Left ventricle myocardium inferior (tissue), 1 donor: ENCODE measurements at regions not wholly inside any gene's neighbourhood (a gene's known extent, or its start where the extent isn't known, plus 50 kb on each side); places are given as distances from the start of the nearest gene placed in this dataset.

ENCODE experiments used
- DNase-seq: peaks from one replicate; pipeline ENCODE4 v3.0.0-alpha.2; 2020
- H3K27ac ChIP-seq: fragments of 200-600 bp; replicated peaks from 2 replicates; pipeline ENCODE4 v1.8.0; 2021
- H3K27me3 ChIP-seq: fragments of 200-600 bp; 2 replicates; pipeline ENCODE4 v1.8.0; 2021; ENCODE audit warnings: low read depth
- H3K36me3 ChIP-seq: fragments of 200-600 bp; 2 replicates; pipeline ENCODE4 v1.8.0; 2021
- H3K4me1 ChIP-seq: fragments of 200-600 bp; 2 replicates; pipeline ENCODE4 v1.8.0; 2021
- H3K4me3 ChIP-seq: fragments of 200-600 bp; 2 replicates; pipeline ENCODE4 v1.8.0; 2021; ENCODE audit warnings: mild to moderate bottlenecking, moderate library complexity
- H3K9me3 ChIP-seq: fragments of 200-600 bp; replicated peaks from 2 replicates; pipeline ENCODE4 v1.8.0; 2021
- intact Hi-C: fragments of 100-400 bp; cut with micrococcal nuclease; formaldehyde crosslinking; loops from one replicate; pipeline ENCODE4 v1.11.0; 2022
- TF ChIP-seq, protein P1 (sequence below): fragments of 200-600 bp; IDR thresholded peaks from 2 replicates; pipeline ENCODE4 v1.8.0; 2021; ENCODE audit warnings: antibody characterized with exemption, mild to moderate bottlenecking, borderline replicate concordance
- donor health status: DM: no; HTN: yes; CAD: no; lungs with severe emphysema.

DNA sequence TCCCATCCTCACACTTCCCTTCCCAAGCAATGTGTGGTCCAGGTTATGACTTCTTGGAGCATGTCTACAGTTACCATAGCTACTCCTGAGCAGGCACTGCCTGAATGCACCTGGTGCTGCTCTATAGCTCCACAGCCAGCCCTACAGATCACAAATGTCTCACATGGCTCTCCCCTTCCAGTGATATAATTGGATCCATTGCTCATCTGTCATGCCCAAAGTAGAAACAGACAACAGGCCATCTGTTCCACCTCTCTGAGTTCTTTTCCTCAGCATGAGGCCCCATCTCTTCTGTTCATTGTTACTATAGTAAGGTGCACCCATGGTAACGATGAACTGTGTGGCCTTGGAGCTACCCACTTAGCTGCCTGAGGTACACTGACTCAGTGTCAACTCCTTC is 320.3 kb upstream of the ZC3H12C start:
- Histone ChIP-seq H3K4me1 (no peaks in the 10 kb centered on the region), H3K9me3 (no peaks in the 10 kb centered on the region), H3K36me3 (no peaks in the 10 kb centered on the region), H3K4me3 (no peak overlapping the region), H3K27ac (no peak overlapping the region), H3K27me3 (no peaks in the 10 kb centered on the region)
- no peak for DNase-seq
- intact Hi-C loops, result no loop called here
- TF ChIP-seq, protein P1, sequence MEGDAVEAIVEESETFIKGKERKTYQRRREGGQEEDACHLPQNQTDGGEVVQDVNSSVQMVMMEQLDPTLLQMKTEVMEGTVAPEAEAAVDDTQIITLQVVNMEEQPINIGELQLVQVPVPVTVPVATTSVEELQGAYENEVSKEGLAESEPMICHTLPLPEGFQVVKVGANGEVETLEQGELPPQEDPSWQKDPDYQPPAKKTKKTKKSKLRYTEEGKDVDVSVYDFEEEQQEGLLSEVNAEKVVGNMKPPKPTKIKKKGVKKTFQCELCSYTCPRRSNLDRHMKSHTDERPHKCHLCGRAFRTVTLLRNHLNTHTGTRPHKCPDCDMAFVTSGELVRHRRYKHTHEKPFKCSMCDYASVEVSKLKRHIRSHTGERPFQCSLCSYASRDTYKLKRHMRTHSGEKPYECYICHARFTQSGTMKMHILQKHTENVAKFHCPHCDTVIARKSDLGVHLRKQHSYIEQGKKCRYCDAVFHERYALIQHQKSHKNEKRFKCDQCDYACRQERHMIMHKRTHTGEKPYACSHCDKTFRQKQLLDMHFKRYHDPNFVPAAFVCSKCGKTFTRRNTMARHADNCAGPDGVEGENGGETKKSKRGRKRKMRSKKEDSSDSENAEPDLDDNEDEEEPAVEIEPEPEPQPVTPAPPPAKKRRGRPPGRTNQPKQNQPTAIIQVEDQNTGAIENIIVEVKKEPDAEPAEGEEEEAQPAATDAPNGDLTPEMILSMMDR, result no peak

DNA sequence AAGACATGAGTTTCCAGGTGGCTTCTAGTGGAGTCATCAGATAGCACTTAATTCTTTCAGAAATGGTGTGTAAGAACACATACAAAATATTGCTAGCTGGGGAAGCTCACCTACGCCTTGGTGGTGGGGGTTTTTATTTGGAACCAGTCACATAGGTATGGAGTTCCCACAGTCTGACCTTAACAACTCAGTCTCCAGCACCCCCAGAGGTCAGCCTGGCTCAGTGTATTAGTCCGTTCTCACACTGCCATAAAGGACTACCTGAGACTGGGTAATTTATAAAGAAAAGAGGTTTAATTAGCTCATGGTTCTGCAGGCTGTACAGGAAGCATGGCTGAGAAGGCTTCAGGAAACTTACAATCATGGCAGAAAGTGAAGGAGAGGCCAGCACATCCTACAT is 317.5 kb upstream of the ZC3H12C start:
- H3K36me3 ChIP-seq, result no peaks in the 10 kb centered on the region
- DNase-seq, result no peak
- TF ChIP-seq, protein P1, result no peak
- no peak overlapping the region for H3K4me3 ChIP-seq
- H3K27me3 ChIP-seq, result no peaks in the 10 kb centered on the region
- no peaks in the 10 kb centered on the region for H3K4me1 ChIP-seq
- no peaks in the 10 kb centered on the region for H3K9me3 ChIP-seq
- intact Hi-C loops, result no loop called here
- no peak overlapping the region for H3K27ac ChIP-seq

DNA sequence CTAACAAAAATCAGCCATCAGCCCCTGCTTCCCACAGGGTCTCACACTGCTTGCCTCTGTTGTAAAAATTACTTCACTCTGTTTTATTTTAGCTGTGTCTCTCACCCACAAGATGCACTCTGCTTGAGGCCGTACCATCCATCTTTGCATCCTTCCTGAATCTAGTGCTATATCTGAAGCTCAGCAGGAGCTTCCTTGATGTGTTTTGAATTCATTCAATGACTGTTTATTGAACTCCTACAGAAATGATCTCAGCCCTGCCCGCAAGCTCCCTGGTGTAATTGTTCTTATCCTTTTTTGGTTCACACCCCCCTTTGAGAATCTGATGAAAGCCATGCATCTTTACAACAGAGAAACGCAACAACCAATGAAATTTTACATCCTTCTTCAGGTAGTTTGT is 310.2 kb upstream of the ZC3H12C start:
- Histone ChIP-seq H3K27ac (no peak overlapping the region), H3K36me3 (no peaks in the 10 kb centered on the region), H3K4me3 (no peak overlapping the region), H3K27me3 (peaks cover 1% of the 10 kb centered on the region), H3K9me3 (no peaks in the 10 kb centered on the region), H3K4me1 (no peaks in the 10 kb centered on the region)
- TF ChIP-seq, protein P1, result no peak
- intact Hi-C loops, result no loop called here
- DNase-seq, result no peak

DNA sequence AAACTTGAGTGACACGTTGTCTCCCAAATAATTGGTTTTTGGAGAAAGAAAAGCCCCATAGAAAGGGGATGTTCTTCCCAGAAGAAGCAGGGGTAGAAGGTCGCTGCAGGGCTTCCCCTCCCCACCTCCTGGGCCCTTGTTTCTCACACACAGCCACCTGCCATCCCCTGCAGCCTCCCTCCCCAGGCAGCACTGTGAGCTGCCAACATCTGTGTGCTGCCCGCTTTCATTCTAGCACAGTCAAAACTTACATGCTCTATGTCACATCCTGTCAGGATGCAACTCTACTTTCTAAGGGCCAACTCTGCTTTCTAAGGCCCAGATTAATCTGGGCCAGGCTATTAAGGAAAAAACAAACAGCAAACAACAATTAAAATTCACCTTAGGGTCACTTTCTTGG is 309.4 kb upstream of the ZC3H12C start:
- no peaks in the 10 kb centered on the region for H3K9me3 ChIP-seq
- DNase-seq, result no peak
- no peaks in the 10 kb centered on the region for H3K4me1 ChIP-seq
- peaks cover 5% of the 10 kb centered on the region for H3K27me3 ChIP-seq
- intact Hi-C loops, result no loop called here
- no peak overlapping the region for H3K27ac ChIP-seq
- TF ChIP-seq, protein P1, result no peak
- no peak overlapping the region for H3K4me3 ChIP-seq
- no peaks in the 10 kb centered on the region for H3K36me3 ChIP-seq

DNA sequence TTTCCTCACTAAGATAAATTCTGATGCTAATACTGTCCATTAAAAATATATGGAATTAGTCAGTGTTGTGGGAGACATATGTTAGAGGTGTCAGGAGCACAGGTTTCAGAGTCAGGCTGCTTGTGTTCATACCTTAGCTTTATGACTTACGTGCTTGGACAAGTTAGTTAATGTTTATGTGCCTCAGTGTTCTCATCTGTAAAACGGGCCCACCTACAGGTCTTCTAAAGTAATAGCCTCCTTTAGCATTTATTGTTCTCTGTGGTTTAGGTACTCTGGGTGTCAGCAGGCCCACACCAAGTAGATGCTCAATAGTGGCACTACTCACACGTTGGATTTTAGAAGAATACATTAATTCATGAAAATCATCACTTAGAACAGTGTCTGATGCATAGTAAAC is 308.7 kb upstream of the ZC3H12C start:
- H3K4me3 ChIP-seq, result no peak overlapping the region
- intact Hi-C loops, result no loop called here
- DNase-seq, result no peak
- H3K27ac ChIP-seq, result no peak overlapping the region
- no peaks in the 10 kb centered on the region for H3K9me3 ChIP-seq
- H3K36me3 ChIP-seq, result no peaks in the 10 kb centered on the region
- no peaks in the 10 kb centered on the region for H3K4me1 ChIP-seq
- TF ChIP-seq, protein P1, result no peak
- H3K27me3 ChIP-seq, result peaks cover 5% of the 10 kb centered on the region

DNA sequence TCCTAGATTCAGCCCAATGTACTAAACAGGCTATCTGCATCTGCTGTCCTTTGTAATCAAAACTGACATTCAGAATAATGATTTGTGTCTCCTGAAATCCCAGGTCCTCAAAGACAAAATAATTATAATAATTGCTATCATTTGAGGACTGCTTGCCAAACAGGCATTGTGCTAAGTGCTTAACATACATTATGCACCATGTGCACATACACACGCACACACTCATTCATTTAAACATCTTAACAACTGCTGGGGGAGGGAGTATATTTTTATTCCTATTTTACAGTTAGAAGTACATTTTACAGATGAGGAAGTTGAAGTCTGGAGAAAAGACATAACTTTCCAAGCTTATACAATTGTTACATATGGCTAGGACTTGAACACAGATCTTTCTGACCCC is 308.0 kb upstream of the ZC3H12C start:
- no peaks in the 10 kb centered on the region for H3K9me3 ChIP-seq
- intact Hi-C loops, result no loop called here
- no peak overlapping the region for H3K27ac ChIP-seq
- DNase-seq, result no peak
- no peak overlapping the region for H3K4me3 ChIP-seq
- no peaks in the 10 kb centered on the region for H3K36me3 ChIP-seq
- H3K27me3 ChIP-seq, result peaks cover 5% of the 10 kb centered on the region
- TF ChIP-seq, protein P1, result no peak
- no peaks in the 10 kb centered on the region for H3K4me1 ChIP-seq
